HG03442 (cell line): ENCODE measurements at regions not wholly inside any gene's neighbourhood (a gene's known extent, or its start where the extent isn't known, plus 50 kb on each side); places are given as distances from the start of the nearest gene placed in this dataset.
"Not testable (repeated sequence)": the region's sequence is repeated elsewhere in the genome, so short reads cannot be mapped to it uniquely, and the experiment has no call there.

Source experiments
- ATAC-seq: cut with Tn5 transposase; IDR thresholded peaks from one replicate; pipeline ENCODE4 v1.9.1; 2021; ENCODE audit warnings: mild to moderate bottlenecking, moderate library complexity; ENCODE audit not compliant: unreplicated experiment

GRCh38 chr2:71925268-71926088 lies 222.2 kb downstream of the CYP26B1 start:
- no peak for ATAC-seq

- ATAC-seq, result peak; percentile 85
Measured at GRCh38 chr2:71923887-71924533, 223.7 kb downstream of the CYP26B1 start.

GRCh38 chr2:71923143-71923525 lies 224.5 kb downstream of the CYP26B1 start:
- ATAC-seq, result no peak

DNA sequence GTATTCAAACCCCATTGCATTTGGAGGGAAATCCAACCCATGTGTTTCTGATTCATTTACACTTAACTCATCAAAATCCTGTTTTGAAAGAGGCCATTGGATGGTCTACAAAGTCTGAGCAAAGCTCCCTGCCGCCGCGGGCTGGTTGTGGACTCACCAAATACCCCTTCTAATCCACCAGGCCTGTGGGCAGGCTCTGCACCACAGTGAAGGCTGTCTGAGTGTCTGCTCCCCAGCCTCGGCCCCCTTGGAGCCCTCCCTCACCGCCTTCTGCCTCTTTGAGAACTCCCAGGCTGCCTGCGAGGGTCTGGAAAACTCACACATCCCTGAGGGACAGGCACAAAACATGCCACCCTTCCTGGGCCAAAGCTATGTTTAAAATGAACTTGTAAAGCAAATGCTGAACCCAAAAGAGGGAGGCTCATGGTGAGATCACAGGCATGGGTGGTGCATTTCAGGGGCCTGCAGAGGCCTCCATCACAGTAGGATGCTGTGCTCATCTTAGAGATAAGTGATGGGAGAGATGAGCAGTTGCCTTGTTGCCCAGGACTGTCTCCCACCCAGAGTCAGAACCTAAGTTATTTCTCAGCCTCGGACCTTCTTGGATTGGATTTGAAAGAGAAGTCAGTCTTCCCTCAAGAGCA lies 225.0 kb downstream of the CYP26B1 start:
- no peak for ATAC-seq

DNA sequence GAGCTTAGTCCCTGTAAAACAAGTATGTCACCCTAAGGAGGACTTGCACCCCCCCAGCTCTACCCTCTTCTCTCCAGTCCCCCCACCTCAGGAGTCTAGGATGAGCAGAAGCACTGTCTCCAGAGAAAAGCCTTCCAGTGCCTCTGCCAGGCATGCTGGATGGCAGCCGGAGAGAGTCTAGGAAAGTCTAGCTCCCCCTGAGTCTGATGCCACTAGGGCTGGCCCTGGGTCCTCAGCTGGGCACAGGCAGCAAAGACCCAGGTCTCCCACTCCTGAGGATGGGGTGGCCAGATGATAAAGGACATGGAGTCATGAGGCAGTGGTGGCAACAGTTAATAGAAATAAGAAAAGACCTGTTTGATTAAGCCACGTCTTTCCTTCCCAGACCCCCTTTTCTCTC lies 225.6 kb downstream of the CYP26B1 start:
- ATAC-seq, result no peak

- ATAC-seq, result not testable (repeated sequence)
Measured at GRCh38 chr2:71920819-71921218, 226.8 kb downstream of the CYP26B1 start.

GRCh38 chr2:71919708-71920107 lies 228.0 kb downstream of the CYP26B1 start:
- no peak for ATAC-seq

GRCh38 chr2:71910277-71910676 lies 237.4 kb downstream of the CYP26B1 start:
- no peak for ATAC-seq

DNA sequence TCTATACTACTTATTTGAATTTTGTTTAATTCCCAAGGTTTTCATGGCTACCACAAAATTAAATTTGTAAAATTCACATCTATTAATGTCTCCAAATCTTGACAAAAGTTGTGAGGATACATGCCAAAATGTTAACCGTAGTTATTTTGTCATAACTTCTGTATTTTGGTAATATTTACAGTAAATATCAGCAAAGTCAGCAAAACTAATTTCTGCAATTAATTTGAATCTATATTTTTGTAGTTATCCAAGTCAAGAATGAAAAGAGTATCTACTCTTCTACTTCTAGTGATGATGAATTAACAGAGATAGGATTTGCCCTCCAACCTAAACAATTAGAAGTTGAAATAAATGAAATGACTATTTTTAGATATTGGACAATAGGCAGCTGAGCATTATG lies 238.9 kb downstream of the CYP26B1 start:
- ATAC-seq, result no peak

DNA sequence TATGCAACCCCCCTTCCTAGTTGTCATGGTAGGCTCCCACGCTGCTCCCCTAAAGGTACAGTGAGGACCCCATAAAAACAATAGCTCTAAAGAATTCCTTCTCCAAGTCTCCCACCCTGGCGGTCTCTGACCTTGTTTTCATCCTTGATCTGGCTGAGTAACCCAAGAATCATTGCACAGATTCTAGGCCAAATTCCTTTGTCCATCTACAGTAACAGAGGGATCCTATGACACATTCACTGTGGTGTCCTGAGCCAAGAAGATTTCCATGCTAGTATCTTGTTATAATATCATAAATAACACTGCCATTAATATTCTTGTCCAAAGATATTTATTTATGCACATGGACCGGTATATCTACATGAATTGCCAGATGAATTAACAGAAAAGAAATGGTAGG lies 240.2 kb downstream of the CYP26B1 start:
- ATAC-seq, result no peak

DNA sequence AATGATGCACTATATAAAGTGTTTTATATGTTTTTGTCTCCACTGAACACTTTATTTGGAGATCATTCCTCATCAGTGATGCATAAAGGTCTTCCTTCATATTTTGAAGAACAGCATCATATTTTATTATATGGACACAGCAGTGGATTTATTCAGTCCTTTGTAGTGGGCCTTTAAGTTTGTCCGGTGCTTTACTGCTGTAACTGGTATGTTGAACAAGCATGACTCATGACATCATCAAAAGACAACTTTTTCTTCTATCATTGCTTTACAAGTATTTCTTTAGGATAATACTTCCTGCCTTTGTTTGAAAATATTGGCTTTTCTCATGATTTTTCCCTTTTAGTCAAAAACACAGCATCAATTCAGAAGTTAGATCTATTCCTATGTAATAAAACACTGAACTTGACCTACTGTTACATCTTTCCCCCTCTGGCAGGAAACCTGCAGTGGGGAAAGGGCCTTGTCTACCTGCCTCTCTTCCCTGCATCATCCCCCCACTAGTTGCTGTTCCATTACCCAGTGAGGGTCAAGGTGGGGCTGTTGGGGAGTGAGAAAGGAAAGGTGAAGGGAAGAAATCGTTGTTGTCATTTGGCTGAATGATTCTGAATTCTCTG lies 241.2 kb downstream of the CYP26B1 start:
- ATAC-seq, result no peak

GRCh38 chr2:71905205-71905604 lies 242.5 kb downstream of the CYP26B1 start:
- no peak for ATAC-seq

GRCh38 chr2:71903841-71904240 lies 243.8 kb downstream of the CYP26B1 start:
- ATAC-seq, result no peak

DNA sequence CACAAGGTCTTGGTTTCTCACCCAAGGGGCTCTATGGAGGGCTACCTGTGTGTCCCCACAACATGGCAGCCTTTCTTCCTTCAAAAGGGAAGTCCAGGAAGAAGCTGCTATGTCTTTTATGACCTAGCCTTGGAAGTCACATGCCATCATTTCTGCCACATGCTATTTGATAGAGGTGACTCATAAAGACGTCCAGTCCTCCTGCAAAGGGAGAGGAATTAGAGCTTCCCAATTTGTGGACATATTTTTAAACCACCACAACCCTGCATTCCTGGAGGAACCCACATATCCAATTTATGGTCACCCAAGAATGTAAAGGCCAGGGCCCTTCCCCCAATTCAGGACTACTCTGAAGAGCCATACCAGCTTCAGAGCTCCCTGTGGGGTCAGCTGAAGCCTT lies 246.2 kb downstream of the CYP26B1 start:
- ATAC-seq, result no peak

GRCh38 chr2:71898851-71899681 lies 248.6 kb downstream of the CYP26B1 start:
- ATAC-seq, result no peak

- ATAC-seq, result no peak
Measured at GRCh38 chr2:71898375-71898774, 249.3 kb downstream of the CYP26B1 start.

GRCh38 chr2:71897836-71898235 lies 249.8 kb downstream of the CYP26B1 start:
- no peak for ATAC-seq

DNA sequence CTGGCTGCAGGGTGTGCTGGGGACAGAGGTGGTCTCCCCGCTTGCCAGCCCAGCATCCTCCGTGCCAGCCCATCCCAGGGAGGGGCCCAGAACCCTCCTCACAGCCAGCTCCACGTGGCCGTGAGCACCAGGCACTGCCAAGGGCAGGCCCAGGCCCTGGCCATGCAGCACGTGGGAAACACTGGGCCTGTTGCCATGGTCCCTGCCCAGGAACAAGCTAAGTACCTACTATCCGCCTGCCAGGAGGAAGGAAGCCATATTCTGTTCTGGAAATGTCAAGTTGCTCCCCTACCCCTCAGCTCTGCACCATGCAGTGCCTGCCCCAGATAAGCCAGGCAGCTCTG lies 250.6 kb downstream of the CYP26B1 start:
- ATAC-seq, result no peak

DNA sequence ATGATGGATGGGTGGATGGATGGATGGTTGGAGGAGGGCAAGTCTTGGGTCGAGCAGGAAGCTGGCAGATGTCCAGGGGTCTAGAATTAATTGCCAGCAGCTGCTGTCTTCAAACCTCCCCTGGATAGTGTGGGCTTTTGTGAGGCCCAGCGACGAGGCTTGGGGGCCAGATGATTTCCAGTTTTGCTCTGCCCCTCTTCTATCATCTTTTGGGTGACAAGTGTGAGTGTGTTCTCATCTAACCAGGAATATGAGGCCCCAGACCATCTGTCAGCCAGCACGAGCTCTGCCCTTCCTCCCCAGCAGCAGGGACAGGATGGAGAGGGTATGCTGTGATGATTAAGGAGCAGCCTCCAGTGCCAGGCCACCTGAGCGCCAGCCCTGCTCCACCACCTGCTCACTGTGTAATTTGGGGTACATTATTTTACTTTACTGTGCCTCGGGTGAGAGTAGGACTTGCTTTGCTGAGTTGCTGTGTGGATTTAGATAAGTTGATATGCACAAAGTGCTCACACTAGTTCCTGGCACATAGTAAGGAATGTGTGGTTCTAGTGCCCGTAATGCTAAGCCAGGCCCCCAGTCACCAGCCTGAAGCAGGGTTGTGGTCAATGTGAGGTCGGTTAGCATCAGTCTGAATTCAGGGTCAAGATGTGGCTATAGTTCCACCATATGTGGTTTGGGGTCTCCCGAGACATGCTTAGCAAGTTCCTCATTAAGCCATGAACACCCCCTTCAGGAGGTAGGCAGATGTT lies 251.1 kb downstream of the CYP26B1 start:
- ATAC-seq, result no peak
